GM12878 (cell line): ENCODE measurements at regions not wholly inside any gene's neighbourhood (a gene's known extent, or its start where the extent isn't known, plus 50 kb on each side); places are given as distances from the start of the nearest gene placed in this dataset.

Source experiments
- ATAC-seq: fragments of 200-7000 bp; cut with Tn5 transposase; 3 replicates; pipeline ENCODE4 v1.9.1; 2020; ENCODE audit warnings: mild to moderate bottlenecking, moderate library complexity
- BruUV-seq: library from RNA; stranded (reverse); fragments of 400-500 nt; replicated peaks from 2 replicates; lab custom pipeline; 2021; lab: Mats Ljungman, UMichigan
- CTCF ChIA-PET: fragments of 300-600 bp; sonication (Branson Sonifier 250); formaldehyde crosslinking; extraction: SDS; loops from one replicate; lab custom pipeline; 2021; ENCODE audit warnings: inconsistent platforms; lab: Yijun Ruan, JAX
- POLR2A ChIA-PET: fragments of 350-600 bp; formaldehyde crosslinking; extraction: SDS; loops from one replicate; lab custom pipeline; 2021; ENCODE audit warnings: inconsistent platforms; lab: Charles Lee
- RAD21 ChIA-PET: fragments of 300-600 bp; sonication (Branson Sonifier 250); formaldehyde crosslinking; loops from one replicate; lab custom pipeline; 2023; ENCODE audit warnings: antibody characterized with exemption; ENCODE audit not compliant: unreplicated experiment; lab: Charles Lee
- SMC1A ChIA-PET: fragments of 300-600 bp; sonication (Branson Sonifier 250); formaldehyde crosslinking; loops from one replicate; lab custom pipeline; 2023; ENCODE audit not compliant: unreplicated experiment, uncharacterized antibody; lab: Charles Lee
- DNase-seq: peaks from one replicate; pipeline ENCODE4 v3.0.0-alpha.2; 2011; ENCODE audit warnings: low read depth, low spot score
- FAIRE-seq: peaks from 3 replicates; lab custom pipeline; 2011; peaks lifted over from hg19 to GRCh38; lab: Jason Lieb, UNC
- H2AFZ ChIP-seq: 2 replicates; pipeline ENCODE4 v1.6.0; 2011; ENCODE audit warnings: low read depth, low read length, control low read depth; ENCODE audit not compliant: control insufficient read depth
- H3K27ac ChIP-seq: 2 replicates; pipeline ENCODE4 v1.5.1; 2011; ENCODE audit warnings: control low read depth; ENCODE audit not compliant: control insufficient read depth, insufficient read depth
- H3K27me3 ChIP-seq, 2 experiments: replicated peaks in 1 of 2; 2 replicates each; pipeline versions ENCODE4 v1.6.0 to v1.6.1; 2011; ENCODE audit warnings: low read length in 1 of 2; ENCODE audit not compliant: control insufficient read depth in 2 of 2, insufficient read depth in 2 of 2
- H3K36me3 ChIP-seq, 2 experiments: 2 replicates each; pipeline ENCODE4 v1.5.1; 2011; ENCODE audit warnings: low read length in 1 of 2; ENCODE audit not compliant: control insufficient read depth in 2 of 2, insufficient read depth in 2 of 2
- H3K4me1 ChIP-seq: 2 replicates; pipeline ENCODE4 v1.6.1; 2011; ENCODE audit warnings: mild to moderate bottlenecking, low read length, moderate library complexity, mixed read lengths; ENCODE audit not compliant: control insufficient read depth, insufficient read depth
- H3K4me2 ChIP-seq: 2 replicates; pipeline ENCODE4 v1.6.0; 2011; ENCODE audit warnings: control low read depth; ENCODE audit not compliant: control insufficient read depth, insufficient read depth
- H3K4me3 ChIP-seq: fragments of 200-600 bp; sonication (generic); 2 replicates; pipeline ENCODE4 v1.5.1; 2016
- H3K79me2 ChIP-seq: 2 replicates; pipeline ENCODE4 v1.6.0; 2011; ENCODE audit warnings: low read length; ENCODE audit not compliant: control insufficient read depth, insufficient read depth
- H3K9ac ChIP-seq: 2 replicates; pipeline ENCODE4 v1.8.0; 2011; ENCODE audit warnings: low read length, control low read depth, mixed read lengths; ENCODE audit not compliant: control insufficient read depth, insufficient read depth
- H3K9me3 ChIP-seq: replicated peaks from 3 replicates; pipeline ENCODE4 v1.5.1; 2011; ENCODE audit warnings: mild to moderate bottlenecking, low read length; ENCODE audit not compliant: control insufficient read depth, insufficient read depth
- H4K20me1 ChIP-seq: 2 replicates; pipeline ENCODE4 v1.6.0; 2011; ENCODE audit not compliant: control insufficient read depth, insufficient read depth
- BCL11A ChIP-seq: IDR thresholded peaks from 2 replicates; pipeline ENCODE4 v1.6.1; 2011; ENCODE audit warnings: low read depth, low read length
- CREB1 ChIP-seq: IDR thresholded peaks from 2 replicates; pipeline ENCODE4 v1.6.1; 2012; ENCODE audit warnings: low read depth, mild to moderate bottlenecking, inconsistent platforms
- EED ChIP-seq: sonication (generic); IDR thresholded peaks from 2 replicates; pipeline ENCODE4 v1.6.1; 2016; ENCODE audit warnings: antibody characterized with exemption, low read depth
- EP300 ChIP-seq, 2 experiments: fragments of 150-350 bp in 1 of 2; IDR thresholded peaks; 2 replicates each; pipeline ENCODE4 v1.6.1; 2011 to 2012; ENCODE audit warnings: low read depth in 2 of 2, low read length in 2 of 2, borderline replicate concordance in 1 of 2, improper control_type of control experiment in 1 of 2, inconsistent platforms in 1 of 2; ENCODE audit not compliant: control insufficient read depth in 1 of 2
- ETV6 ChIP-seq, 2 experiments: fragments of 450-650 bp in 1 of 2; IDR thresholded peaks in 1 of 2; conservative IDR thresholded peaks in 1 of 2; 2 replicates each; pipeline ENCODE4 v1.6.1; 2014; ENCODE audit warnings: antibody characterized with exemption in 1 of 2, borderline replicate concordance in 1 of 2, low read depth in 1 of 2, mild to moderate bottlenecking in 1 of 2, moderate library complexity in 1 of 2
- FOXM1 ChIP-seq: IDR thresholded peaks from 2 replicates; pipeline ENCODE4 v1.6.1; 2012; ENCODE audit warnings: low read depth, mild to moderate bottlenecking, inconsistent platforms, low read length, moderate library complexity
- IKZF1 ChIP-seq: fragments of 450-650 bp; conservative IDR thresholded peaks from 2 replicates; pipeline ENCODE4 v1.6.1; 2017; ENCODE audit warnings: antibody characterized with exemption, mild to moderate bottlenecking
- IKZF2 ChIP-seq, 2 experiments: fragments of 450-650 bp; IDR thresholded peaks; 2 replicates each; pipeline ENCODE4 v1.6.1; 2017; ENCODE audit warnings: mild to moderate bottlenecking in 2 of 2, moderate library complexity in 2 of 2
- NFIC ChIP-seq: IDR thresholded peaks from 2 replicates; pipeline ENCODE4 v1.6.1; 2012; ENCODE audit warnings: low read depth, mild to moderate bottlenecking, inconsistent platforms, low read length, moderate library complexity
- NKRF ChIP-seq: fragments of 450-650 bp; conservative IDR thresholded peaks from 2 replicates; pipeline ENCODE4 v1.6.1; 2017; ENCODE audit warnings: mild to moderate bottlenecking, moderate library complexity
- PAX5 ChIP-seq: IDR thresholded peaks from 2 replicates; pipeline ENCODE4 v1.6.1; 2011; ENCODE audit warnings: low read depth, low read length, borderline replicate concordance
- PKNOX1 ChIP-seq: fragments of 450-650 bp; IDR thresholded peaks from 2 replicates; pipeline ENCODE4 v1.6.1; 2016; ENCODE audit warnings: mild to moderate bottlenecking
- POU2F2 ChIP-seq: IDR thresholded peaks from 3 replicates; pipeline ENCODE4 v1.6.1; 2011; ENCODE audit warnings: low read depth, mild to moderate bottlenecking, low read length, borderline replicate concordance
- RUNX3 ChIP-seq: IDR thresholded peaks from 2 replicates; pipeline ENCODE4 v1.6.1; 2012; ENCODE audit warnings: low read length, inconsistent platforms
- TARDBP ChIP-seq: IDR thresholded peaks from 2 replicates; pipeline ENCODE4 v1.6.1; 2016; ENCODE audit warnings: borderline replicate concordance
- TCF12 ChIP-seq: IDR thresholded peaks from 2 replicates; pipeline ENCODE4 v1.6.1; 2011; ENCODE audit warnings: low read depth, mild to moderate bottlenecking, low read length
- WGBS: methylation state at CpG from one replicate; pipeline ENCODE4 v1.1.6; 2016; ENCODE audit warnings: low lambda C conversion rate; ENCODE audit not compliant: insufficient replicate concordance, insufficient coverage; ENCODE audit errors: missing lambda C conversion rate; 5-methylcytosine and 5-hydroxymethylcytosine counted together
- in situ Hi-C: fragments of 300-500 bp; cut with MboI; formaldehyde crosslinking; loops from 9 replicates; pipeline ENCODE4 v1.14.3; 2018; ENCODE audit warnings: mixed read lengths
- intact Hi-C: fragments of 100-400 bp; cut with micrococcal nuclease; formaldehyde crosslinking; loops from one replicate; pipeline ENCODE4 v1.14.2; 2022; ENCODE audit not compliant: unreplicated experiment

- CTCF ChIA-PET = interaction anchor here (0.9 to 2.1 kb wide), 7 partner anchors 8 to 1131 kb away, joined by 3 to 13 read pairs (median 4); no protein-coding TSS in a partner anchor
- no TSS peak for BruUV-seq
- POLR2A ChIA-PET = no interaction called here
- intact Hi-C loops (loop anchor here (1.0 to 5.0 kb wide), 4 partner anchors 57 to 85 kb away; no protein-coding TSS in a partner anchor), in situ Hi-C loops (no loop called here)
- Histone ChIP-seq H3K27me3 (no peaks in the 10 kb centered on the region; a peak in 1 of 4 replicates), H2AFZ (no peak overlapping the region), H4K20me1 (no peaks in the 10 kb centered on the region), H3K4me3 (no peak overlapping the region), H3K9ac (no peak overlapping the region), H3K27ac (no peak overlapping the region), H3K79me2 (no peaks in the 10 kb centered on the region), H3K4me2 (peak overlapping the region; percentile 36; the same call in 1 of the 2 replicates), H3K4me1 (peaks cover 22% of the 10 kb centered on the region), H3K9me3 (no peaks in the 10 kb centered on the region), H3K36me3 (no peaks in the 10 kb centered on the region)
- RAD21 ChIA-PET = interaction anchor here (1.0 to 1.7 kb wide), 10 partner anchors 8 to 85 kb away, joined by 3 to 9 read pairs (median 4); no protein-coding TSS in a partner anchor
- 23% methylated on average over 4 of the region's 4 CpGs for WGBS
- DNase-seq = peak; percentile 38
- no peak for FAIRE-seq
- peak; percentile 73 for ATAC-seq
- TF ChIP-seq IKZF2 (IDR thresholded peaks at IDR 0.05) (peak in 1 of 2 experiments; percentile 37; a peak in 2 of 4 replicates), POU2F2 (peak; percentile 74; the same call in 1 of the 3 replicates), EED (peak; percentile 45; the same call in 1 of the 2 replicates), TARDBP (no peak), NFIC (peak; percentile 61; the same call in 1 of the 2 replicates), RUNX3 (peak; percentile 84), FOXM1 (peak; percentile 64; the same call in 1 of the 2 replicates), IKZF1 (no peak), PAX5 (peak; percentile 17; the same call in 1 of the 2 replicates), EP300 (IDR thresholded peaks at IDR 0.05; ENCODE audit: borderline replicate concordance in 1 of 2, control insufficient read depth in 1 of 2, low read depth in 2 of 2, low read length in 2 of 2) (no peak), CREB1 (0 out of 2 replicates have a peak, but pooled peaks have one; percentile 20), BCL11A (peak; percentile 48; the same call in 1 of the 2 replicates), NKRF (no peak), TCF12 (0 out of 2 replicates have a peak, but pooled peaks have one; percentile 41), ETV6 (conservative IDR thresholded peaks at IDR 0.05 in 1 of 2, IDR thresholded peaks at IDR 0.05 in 1 of 2; ENCODE audit: borderline replicate concordance in 1 of 2, low read depth in 1 of 2) (no peak), PKNOX1 (no peak)
- SMC1A ChIA-PET = interaction anchor here (1.0 to 4.6 kb wide), 12 partner anchors 8 to 90 kb away, joined by 3 to 36 read pairs (median 9); no protein-coding TSS in a partner anchor
Measured at GRCh38 chr5:68377733-68378132, 162.2 kb downstream of the PIK3R1 start.
